Stimulated activated CD4-positive, alpha-beta T cell treated with anti-CD3 and anti-CD28 coated beads, Interleukin-2, amount 100 ng/mL, for 4 hours (primary cell): ENCODE measurements at regions not wholly inside any gene's neighbourhood (a gene's known extent, or its start where the extent isn't known, plus 50 kb on each side); places are given as distances from the start of the nearest gene placed in this dataset.
"Not testable (repeated sequence)": the region's sequence is repeated elsewhere in the genome, so short reads cannot be mapped to it uniquely, and the experiment has no call there.

ENCODE experiments used
- DNase-seq: peaks from one replicate; pipeline ENCODE4 v3.0.0-alpha.2; 2020; ENCODE audit warnings: low read depth

DNA sequence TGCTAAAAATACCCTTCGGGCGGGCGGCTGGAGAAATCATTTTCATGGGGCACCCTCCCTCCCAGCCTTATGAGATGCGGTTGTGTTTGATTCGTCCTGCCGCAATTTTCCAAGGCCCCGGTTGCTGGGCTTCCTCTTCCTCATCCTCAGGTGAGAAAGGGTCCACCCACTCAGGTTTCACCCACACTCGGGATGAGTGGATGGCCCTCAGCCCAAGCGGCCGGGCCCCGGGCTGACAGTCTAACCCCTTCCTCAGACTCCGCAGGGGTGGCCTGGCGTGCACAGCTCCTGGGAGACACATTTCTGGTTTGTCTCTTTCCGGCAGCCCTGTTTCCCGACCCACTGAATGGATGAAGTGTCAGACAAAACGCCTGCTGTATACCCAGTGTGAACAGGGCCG lies 116.5 kb upstream of the LRPAP1 start:
- no peak for DNase-seq

DNA sequence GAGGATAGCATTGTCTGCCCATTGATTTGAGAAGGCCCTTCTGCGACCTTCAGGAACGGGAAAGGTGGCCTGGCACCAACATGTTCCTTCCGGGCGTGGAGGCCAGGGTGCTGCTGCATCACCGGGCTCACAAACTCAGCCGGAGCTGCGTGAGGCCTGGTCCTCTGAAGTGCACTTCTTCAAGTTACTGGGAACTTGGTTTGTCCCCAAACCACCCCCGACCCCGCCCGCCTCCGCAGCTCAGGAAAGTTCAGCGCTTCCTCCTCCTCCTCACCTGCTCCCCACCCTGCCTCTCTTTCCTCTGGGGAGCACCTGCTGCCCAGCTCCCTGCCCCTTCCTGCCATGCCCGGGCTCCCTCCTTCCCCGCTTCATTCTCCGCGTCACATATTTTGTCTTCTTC lies 116.0 kb upstream of the LRPAP1 start:
- no peak for DNase-seq

DNA sequence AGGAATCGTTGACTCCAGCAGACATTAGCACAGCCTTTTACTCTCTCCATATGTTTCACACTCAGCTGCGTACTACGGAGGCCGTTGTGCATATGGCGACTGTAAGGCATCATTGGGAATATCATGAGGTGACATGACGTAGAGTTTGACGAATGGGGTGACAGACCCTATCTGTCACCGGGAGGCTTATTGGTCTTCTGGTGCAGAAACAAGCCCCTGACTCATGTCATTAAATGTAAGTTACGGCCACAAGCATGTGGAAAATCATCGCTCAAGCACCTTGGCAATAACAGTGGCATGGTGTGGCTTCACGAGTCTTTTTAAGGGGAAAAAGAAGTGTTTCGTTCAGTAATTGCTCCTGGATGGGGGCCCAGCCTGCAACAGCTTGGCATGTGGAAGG lies 115.2 kb upstream of the LRPAP1 start:
- no peak for DNase-seq

- no peak for DNase-seq
Measured at GRCh38 chr4:3645711-3646679, 113.8 kb upstream of the LRPAP1 start.

- no peak for DNase-seq
Measured at GRCh38 chr4:3644849-3645627, 112.8 kb upstream of the LRPAP1 start.

DNA sequence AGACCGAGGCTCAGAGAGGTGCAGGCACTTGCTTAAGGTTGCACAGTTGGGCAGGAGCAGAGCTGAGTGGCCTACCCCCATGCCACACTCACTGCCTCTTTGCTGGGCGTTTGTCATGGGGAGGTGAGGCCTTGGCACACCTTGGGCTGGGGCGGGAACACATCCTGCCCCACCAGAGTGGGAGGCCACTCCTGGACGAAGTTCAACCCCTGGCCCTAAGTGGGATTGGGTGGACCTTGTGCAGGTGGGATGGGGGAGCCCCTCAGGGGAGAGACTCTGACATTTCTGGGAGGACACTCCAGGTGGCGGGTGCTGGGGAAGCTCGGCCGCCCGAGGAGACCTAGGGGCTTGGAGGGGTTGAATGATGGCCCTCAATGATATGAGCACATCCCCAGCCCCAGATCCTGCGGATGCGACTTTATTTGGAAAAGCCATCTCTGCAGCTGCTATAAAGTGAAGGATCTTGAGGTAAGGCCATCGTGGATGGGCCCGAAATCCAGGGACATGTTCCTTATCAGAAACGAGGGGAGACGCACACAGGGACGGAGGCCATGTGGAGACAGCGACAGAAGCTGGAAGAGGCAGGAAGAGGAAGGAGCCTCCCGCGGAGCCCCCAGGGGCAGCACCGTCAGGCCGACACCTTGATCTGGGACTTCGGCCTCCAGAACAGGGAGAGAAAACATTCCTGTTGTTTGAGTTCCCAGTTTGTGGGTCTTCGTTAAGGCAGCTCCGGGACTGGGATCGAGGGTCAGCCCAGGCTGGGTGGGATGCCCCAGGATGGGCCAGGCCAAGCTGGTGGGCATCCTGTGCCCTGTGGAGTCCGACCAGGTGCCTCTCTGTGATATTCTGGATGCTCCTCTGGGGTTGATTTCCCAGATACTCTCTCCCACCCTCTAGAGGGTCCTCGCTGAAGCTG lies 111.6 kb upstream of the LRPAP1 start:
- no peak for DNase-seq

DNA sequence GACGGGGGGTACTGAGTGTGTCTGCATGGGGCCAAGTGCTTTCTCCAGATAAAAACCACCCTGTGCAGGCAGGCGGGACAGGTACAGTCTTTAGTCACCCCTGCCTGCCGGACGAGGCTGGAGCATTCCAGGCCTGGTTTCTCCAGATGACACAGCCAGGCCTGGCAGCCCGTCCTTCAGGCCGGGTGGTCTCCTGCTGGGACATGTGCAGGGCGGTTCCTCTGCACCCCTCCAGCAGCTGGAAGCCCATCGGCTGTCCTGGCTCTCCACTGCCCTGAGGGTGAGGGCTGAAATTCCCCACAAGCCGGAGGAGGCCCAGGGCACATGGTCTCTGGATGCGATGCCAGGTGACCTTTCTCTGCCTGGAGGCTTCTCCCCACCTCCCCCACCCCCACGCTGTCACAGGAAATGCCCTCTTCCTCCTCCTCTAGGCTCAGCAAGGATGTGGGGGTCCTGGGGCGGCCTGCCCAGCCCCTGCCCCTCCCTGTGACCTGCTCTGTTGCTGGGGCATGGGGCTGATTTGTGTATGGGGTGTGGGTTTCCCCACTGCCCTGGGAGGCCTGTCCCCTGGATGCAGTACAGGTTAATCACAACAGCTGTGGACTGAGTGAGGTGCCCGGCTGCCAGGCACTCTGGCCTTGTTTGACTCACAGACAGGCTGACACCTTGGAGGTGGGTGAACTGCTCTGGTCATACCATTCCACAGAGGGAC lies 110.7 kb upstream of the LRPAP1 start:
- DNase-seq, result no peak

- no peak for DNase-seq
Measured at GRCh38 chr4:3642056-3642630, 109.9 kb upstream of the LRPAP1 start.

GRCh38 chr4:3641501-3641900 lies 109.3 kb upstream of the LRPAP1 start:
- DNase-seq, result no peak

- DNase-seq, result no peak
Measured at GRCh38 chr4:3640587-3640962, 108.4 kb upstream of the LRPAP1 start.

DNA sequence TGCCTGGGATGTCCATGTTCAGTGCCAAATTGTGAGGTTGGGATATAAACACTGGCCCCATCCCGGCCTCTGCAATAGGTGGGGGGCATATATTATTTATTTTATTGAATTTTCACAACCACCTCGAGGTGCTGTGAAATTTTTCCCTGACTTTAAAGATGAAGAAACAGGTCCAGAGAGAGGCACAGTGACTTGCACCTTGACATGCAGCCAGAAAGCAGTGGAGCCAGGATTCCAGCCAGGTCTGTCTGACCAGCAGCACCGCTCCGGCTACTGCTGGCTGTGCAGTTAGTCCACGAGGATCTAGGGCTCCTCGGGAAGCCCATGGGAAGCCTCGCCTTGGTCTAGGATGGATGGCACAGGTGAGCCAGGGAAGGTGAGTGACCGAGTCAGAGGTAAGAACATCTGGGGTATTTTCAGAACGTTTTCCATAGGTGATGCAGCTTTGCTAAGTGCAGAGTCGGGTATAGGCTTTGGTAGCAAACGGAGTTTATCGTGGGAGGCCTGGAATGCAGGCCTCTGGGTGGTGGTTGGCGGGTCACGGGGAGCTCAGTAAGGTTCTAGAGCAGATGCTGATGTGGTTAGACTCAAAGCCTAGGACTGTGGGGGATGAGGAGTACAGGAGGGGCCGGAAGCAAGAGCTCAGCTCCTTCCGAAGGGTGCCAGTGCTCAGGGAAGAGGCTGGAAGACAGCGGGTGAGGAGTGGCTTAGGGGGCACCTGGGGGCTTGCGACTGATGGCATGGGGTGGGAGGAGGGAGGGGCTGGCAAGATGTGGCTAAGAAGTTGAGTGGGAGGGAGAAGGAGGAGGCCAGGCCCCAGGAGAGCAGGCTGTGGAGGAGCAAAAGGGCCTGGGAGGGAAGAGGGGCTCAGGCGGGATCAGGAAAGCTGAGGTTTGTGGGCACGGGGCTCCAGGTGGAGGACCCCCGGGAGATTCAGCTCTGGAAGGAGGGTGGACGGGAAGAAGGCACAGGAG lies 107.7 kb upstream of the LRPAP1 start:
- no peak for DNase-seq

DNA sequence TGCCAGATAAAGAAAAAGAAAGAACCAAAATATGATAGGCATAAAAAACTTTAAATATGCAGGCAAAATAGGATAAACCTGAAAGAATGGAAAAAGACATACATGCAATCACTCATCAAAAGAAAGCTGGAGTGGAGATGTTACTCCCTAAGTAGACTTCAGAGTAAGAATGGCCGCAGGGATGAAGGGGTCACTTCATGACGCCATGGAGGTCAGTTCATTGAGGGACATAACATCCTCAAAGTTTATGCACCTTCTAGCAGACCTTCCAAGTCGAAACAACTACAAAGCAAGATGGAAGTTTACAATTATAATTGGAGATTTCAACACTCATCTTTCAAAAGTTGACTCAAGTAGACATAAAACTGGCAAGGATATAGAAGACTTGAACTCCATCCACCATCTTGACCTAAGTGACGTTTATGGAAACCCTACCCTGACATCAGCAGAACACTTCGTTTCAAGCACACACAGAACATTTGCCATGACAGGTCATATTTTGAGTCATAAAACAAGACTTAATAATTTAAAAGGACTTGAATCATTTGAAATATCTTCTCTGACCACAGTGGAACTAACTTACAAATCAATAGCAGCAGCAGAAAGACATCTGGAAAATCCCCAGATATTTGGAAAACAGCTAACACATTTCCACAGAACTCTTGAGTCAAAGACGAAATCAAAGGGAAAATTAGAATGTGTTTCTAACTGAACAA lies 106.0 kb upstream of the LRPAP1 start:
- DNase-seq, result no peak

DNA sequence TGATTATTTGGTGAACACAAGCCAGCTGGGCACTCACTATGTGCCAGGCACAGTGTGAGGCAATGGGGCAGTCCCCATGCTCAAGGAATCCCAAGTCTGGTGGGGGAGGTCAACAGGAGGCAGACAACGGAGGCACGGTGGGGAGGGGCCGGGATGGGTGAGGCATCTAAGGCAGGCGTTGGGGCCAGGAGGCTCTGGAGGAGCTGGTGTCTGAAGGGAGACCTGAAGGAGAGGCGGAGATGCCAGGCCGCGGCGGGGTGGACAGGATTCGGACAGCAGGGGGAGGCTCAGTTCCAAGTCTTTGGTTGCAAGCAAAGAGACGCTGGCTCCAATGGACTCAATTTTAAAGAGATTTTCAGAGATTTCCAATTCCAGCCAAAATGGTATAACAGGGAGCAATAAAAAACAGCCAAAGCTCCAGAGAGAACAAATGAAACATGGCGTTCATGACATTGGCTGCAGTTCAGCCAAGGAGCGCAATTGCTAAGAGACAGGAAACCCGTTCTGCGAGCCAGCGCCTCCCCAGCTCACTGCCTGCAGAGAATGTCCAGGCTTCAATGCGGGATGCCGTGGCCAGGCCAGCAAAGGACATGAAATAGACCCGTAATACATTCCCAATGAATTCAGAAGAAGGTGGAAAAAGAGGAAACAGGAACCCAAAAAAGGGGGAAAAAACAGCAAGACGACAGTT lies 105.2 kb upstream of the LRPAP1 start:
- DNase-seq, result no peak

GRCh38 chr4:3636646-3637320 lies 104.6 kb upstream of the LRPAP1 start:
- DNase-seq, result no peak

DNA sequence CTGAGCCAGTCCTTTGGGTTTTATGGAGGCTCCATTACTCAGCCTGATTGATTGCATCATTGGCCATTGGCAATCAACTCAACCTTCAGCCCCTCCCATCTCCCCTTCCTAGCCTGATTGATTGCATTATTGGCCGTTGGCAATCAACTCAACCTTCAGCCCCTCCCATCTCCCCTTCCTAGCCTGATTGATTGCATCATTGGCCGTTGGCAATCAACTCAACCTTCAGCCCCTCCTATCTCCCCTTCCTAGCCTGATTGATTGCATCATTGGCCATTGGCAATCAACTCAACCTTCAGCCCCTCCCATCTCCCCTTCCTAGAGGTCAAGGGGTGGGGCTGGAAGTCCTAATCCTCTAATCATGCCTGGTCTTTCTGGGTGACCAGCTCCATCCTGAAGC lies 103.8 kb upstream of the LRPAP1 start:
- DNase-seq, result not testable (repeated sequence)

GRCh38 chr4:3634894-3635820 lies 102.9 kb upstream of the LRPAP1 start:
- DNase-seq, result no peak

- DNase-seq, result no peak
Measured at GRCh38 chr4:3634281-3634857, 102.1 kb upstream of the LRPAP1 start.
